ENCODE measurements at regions not wholly inside any gene's neighbourhood (a gene's known extent, or its start where the extent isn't known, plus 50 kb on each side); places are given as distances from the start of the nearest gene placed in this dataset.

GRCh38 chr6:94357381-94357980, 938.1 kb upstream of the EPHA7 start:
- TF ChIP-seq POLR2A (IDR thresholded peaks at IDR 0.05) (no peak), CTCF (IDR thresholded peaks at IDR 0.05) (no peak)
